HEK293 (cell line): ENCODE measurements at regions not wholly inside any gene's neighbourhood (a gene's known extent, or its start where the extent isn't known, plus 50 kb on each side); places are given as distances from the start of the nearest gene placed in this dataset.

Experiments used
- CTCF ChIP-seq: fragments of 450-650 bp; formaldehyde crosslinking; IDR thresholded peaks from 2 replicates; pipeline ENCODE4 v1.5.1; 2016; ENCODE audit warnings: missing biosample characterization, missing genetic modification characterization
- GLI2 ChIP-seq: fragments of 450-650 bp; formaldehyde crosslinking; IDR thresholded peaks from 2 replicates; pipeline ENCODE4; 2017; ENCODE audit warnings: missing biosample characterization, missing genetic modification characterization, low read depth, borderline replicate concordance
- MEIS1 ChIP-seq: sonication (generic); formaldehyde crosslinking; IDR thresholded peaks from 2 replicates; pipeline ENCODE4 v1.8.1; 2022; ENCODE audit warnings: missing genetic modification reagents, mild to moderate bottlenecking, borderline replicate concordance
- ZBTB20 ChIP-seq: fragments of 450-650 bp; formaldehyde crosslinking; IDR thresholded peaks from 2 replicates; pipeline ENCODE4 v1.5.1; 2016; ENCODE audit warnings: missing biosample characterization, missing genetic modification characterization
- ZNF133 ChIP-seq: fragments of 450-650 bp; formaldehyde crosslinking; IDR thresholded peaks from 2 replicates; pipeline ENCODE4 v1.5.1; 2016; ENCODE audit warnings: missing biosample characterization, missing genetic modification characterization
- ZNF174 ChIP-seq: fragments of 450-650 bp; formaldehyde crosslinking; IDR thresholded peaks from 2 replicates; pipeline ENCODE4 v1.5.0; 2017; ENCODE audit warnings: missing biosample characterization, mild to moderate bottlenecking, missing genetic modification characterization
- ZNF394 ChIP-seq: fragments of 450-650 bp; formaldehyde crosslinking; IDR thresholded peaks from 2 replicates; pipeline ENCODE4 v1.5.1; 2016; ENCODE audit warnings: missing biosample characterization, missing genetic modification characterization, mild to moderate bottlenecking, moderate library complexity, borderline replicate concordance
- ZNF561 ChIP-seq: fragments of 450-650 bp; IDR thresholded peaks from 2 replicates; pipeline ENCODE4 v1.5.1; 2018; ENCODE audit warnings: missing biosample characterization, missing genetic modification characterization, borderline replicate concordance
- ZNF664 ChIP-seq: fragments of 450-650 bp; formaldehyde crosslinking; IDR thresholded peaks from 2 replicates; pipeline ENCODE4 v1.5.1; 2016; ENCODE audit warnings: missing biosample characterization, missing genetic modification characterization

DNA sequence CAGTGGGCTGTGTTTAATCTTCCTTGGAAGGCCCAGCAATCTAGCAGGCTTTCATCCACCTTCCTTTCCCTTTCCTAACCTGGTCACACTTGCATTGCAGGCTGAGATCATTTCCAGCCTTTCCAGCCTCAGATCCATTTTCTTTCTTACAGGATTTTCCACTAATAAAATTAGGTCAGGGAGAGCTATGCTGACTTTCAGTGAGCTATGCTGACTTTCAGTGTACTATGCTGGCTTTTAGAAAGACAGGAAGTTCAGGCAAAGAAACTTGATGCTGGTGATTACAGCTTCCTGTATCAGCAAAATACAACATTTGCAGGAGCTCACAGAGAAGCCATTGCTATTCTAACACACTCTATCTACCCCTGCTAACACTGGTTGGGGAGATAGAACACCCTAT, 735.0 kb downstream of the CCDC85A start:
- TF ChIP-seq ZBTB20 (tag by site-specific recombination) (no peak), CTCF (tag by site-specific recombination) (no peak), ZNF561 (no peak), ZNF664 (tag by site-specific recombination) (no peak), MEIS1 (CRISPR knock-in tag) (no peak), ZNF133 (no peak), GLI2 (no peak), ZNF394 (no peak), ZNF174 (tag by site-specific recombination) (no peak)
